ENCODE measurements at regions not wholly inside any gene's neighbourhood (a gene's known extent, or its start where the extent isn't known, plus 50 kb on each side); places are given as distances from the start of the nearest gene placed in this dataset.

GRCh38 chr9:87428659-87429058, 69.0 kb upstream of the DAPK1 start:
- H3K36me3 ChIP-seq, result no peaks in the 10 kb centered on the region
- TF ChIP-seq POLR2AphosphoS5 (IDR thresholded peaks at IDR 0.05; ENCODE audit: insufficient read depth in 1 of 2, low read depth in 1 of 2) (no peak), CTCF (IDR thresholded peaks at IDR 0.05) (no peak)
- intact Hi-C loops (cut with DNase I), result no loop called here
- H3K4me3 ChIP-seq, result no peak overlapping the region
- no peak for DNase-seq (ENCODE audit: extremely low spot score in 2 of 2)
- no peaks in the 10 kb centered on the region for H3K4me1 ChIP-seq
- H3K9me3 ChIP-seq, result no peaks in the 10 kb centered on the region
- no peak overlapping the region for H3K27ac ChIP-seq
- no peaks in the 10 kb centered on the region for H3K27me3 ChIP-seq

- Histone ChIP-seq H3K4me3 (no peak overlapping the region), H3K9me3 (no peaks in the 10 kb centered on the region), H3K36me3 (no peaks in the 10 kb centered on the region), H3K4me1 (no peaks in the 10 kb centered on the region), H3K27ac (no peak overlapping the region), H3K27me3 (no peaks in the 10 kb centered on the region)
- TF ChIP-seq POLR2A (IDR thresholded peaks at IDR 0.05) (no peak), CTCF (IDR thresholded peaks at IDR 0.05) (no peak), POLR2AphosphoS5 (IDR thresholded peaks at IDR 0.05; ENCODE audit: insufficient read depth in 1 of 2, low read depth in 1 of 2) (no peak)
- intact Hi-C loops (cut with DNase I), result no loop called here
- DNase-seq (ENCODE audit: extremely low spot score in 2 of 2), result no peak
Observed at GRCh38 chr9:87431837-87432236, 65.8 kb upstream of the DAPK1 start.

- Histone ChIP-seq H3K27me3 (no peaks in the 10 kb centered on the region), H3K4me3 (no peak overlapping the region), H3K9me3 (no peaks in the 10 kb centered on the region), H3K4me1 (no peaks in the 10 kb centered on the region), H3K36me3 (no peaks in the 10 kb centered on the region), H3K27ac (no peak overlapping the region)
- DNase-seq (ENCODE audit: extremely low spot score in 2 of 2), result no peak
- intact Hi-C loops (cut with DNase I), result no loop called here
- TF ChIP-seq CTCF (IDR thresholded peaks at IDR 0.05), result no peak
- no peak for TF ChIP-seq POLR2AphosphoS5 (IDR thresholded peaks at IDR 0.05; ENCODE audit: insufficient read depth in 1 of 2, low read depth in 1 of 2)
- no peak for TF ChIP-seq POLR2A (IDR thresholded peaks at IDR 0.05)
Observed at GRCh38 chr9:87433853-87434252, 63.8 kb upstream of the DAPK1 start.

GRCh38 chr9:87434366-87434765, 63.3 kb upstream of the DAPK1 start:
- no peaks in the 10 kb centered on the region for H3K4me1 ChIP-seq
- no peak overlapping the region for H3K27ac ChIP-seq
- no peak for TF ChIP-seq POLR2A (IDR thresholded peaks at IDR 0.05)
- no peak for TF ChIP-seq POLR2AphosphoS5 (IDR thresholded peaks at IDR 0.05; ENCODE audit: insufficient read depth in 1 of 2, low read depth in 1 of 2)
- no peak for TF ChIP-seq CTCF (IDR thresholded peaks at IDR 0.05)
- H3K9me3 ChIP-seq, result no peaks in the 10 kb centered on the region
- no peak for DNase-seq (ENCODE audit: extremely low spot score in 2 of 2)
- no peak overlapping the region for H3K4me3 ChIP-seq
- H3K27me3 ChIP-seq, result no peaks in the 10 kb centered on the region
- H3K36me3 ChIP-seq, result no peaks in the 10 kb centered on the region
- intact Hi-C loops (cut with DNase I), result no loop called here

GRCh38 chr9:87435189-87435880, 62.3 kb upstream of the DAPK1 start:
- no peak for TF ChIP-seq CTCF (IDR thresholded peaks at IDR 0.05)
- no peak for TF ChIP-seq POLR2AphosphoS5 (IDR thresholded peaks at IDR 0.05; ENCODE audit: insufficient read depth in 1 of 2, low read depth in 1 of 2)
- TF ChIP-seq POLR2A (IDR thresholded peaks at IDR 0.05), result no peak
- intact Hi-C loops (cut with DNase I), result no loop called here
- no peaks in the 10 kb centered on the region for H3K4me1 ChIP-seq

More at GRCh38 chr9:87435189-87435880, 62.3 kb upstream of the DAPK1 start:
- Histone ChIP-seq H3K36me3 (no peaks in the 10 kb centered on the region), H3K27me3 (no peaks in the 10 kb centered on the region), H3K4me3 (no peak overlapping the region), H3K27ac (no peak overlapping the region), H3K9me3 (no peaks in the 10 kb centered on the region)
- no peak for DNase-seq (ENCODE audit: extremely low spot score in 2 of 2)

Measured in vagina (tissue), 2 donors.